ENCODE measurements at regions not wholly inside any gene's neighbourhood (a gene's known extent, or its start where the extent isn't known, plus 50 kb on each side); places are given as distances from the start of the nearest gene placed in this dataset.

DNA sequence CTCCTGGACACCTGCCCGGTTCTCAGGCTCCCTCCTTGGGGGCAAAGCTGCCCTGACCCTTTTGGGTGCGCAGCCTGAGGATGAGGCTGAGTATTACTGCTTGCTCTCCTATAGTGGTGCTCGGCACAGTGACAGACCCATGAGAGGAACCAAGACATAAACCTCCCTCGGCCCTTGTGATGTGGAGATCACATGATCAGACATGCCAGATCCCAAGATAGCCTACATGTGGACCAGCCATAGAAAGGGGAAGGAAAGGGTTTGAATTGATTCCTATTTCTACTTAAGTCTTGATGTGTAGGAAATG, 125.3 kb downstream of the VPREB1 start:
- Histone ChIP-seq H2AFZ (replicated peaks; ENCODE audit: low read length, poor library complexity) (no peak overlapping the region), H3K4me2 (ENCODE audit: low read depth, low read length) (no peak overlapping the region), H4K8ac (ENCODE audit: low read depth in 2 of 2, low read length in 2 of 2) (no peak overlapping the region), H2BK120ac (ENCODE audit: low read depth, low read length) (no peak overlapping the region), H3K18ac (ENCODE audit: low read depth, low read length) (no peak overlapping the region), H2BK15ac (ENCODE audit: low read depth, low read length) (no peak overlapping the region), H3K4me3 (ENCODE audit: insufficient read depth, low read depth, low read length) (no peak overlapping the region), H2AK9ac (replicated peaks; ENCODE audit: low read depth, low read length, poor library complexity) (no peak overlapping the region), H3K36me3 (ENCODE audit: control insufficient read depth, insufficient read depth, low read length) (no peaks in the 10 kb centered on the region), H4K20me1 (ENCODE audit: insufficient read depth, low read length) (no peaks in the 10 kb centered on the region), H2AK5ac (ENCODE audit: low read depth, low read length) (no peak overlapping the region), H2BK20ac (ENCODE audit: low read depth, low read length) (no peak overlapping the region), H3K9me3 (ENCODE audit: control insufficient read depth, insufficient read depth, low read length) (no peaks in the 10 kb centered on the region), H3K79me1 (ENCODE audit: low read depth in 1 of 2, low read length in 2 of 2) (no peaks in the 10 kb centered on the region), H3K14ac (replicated peaks; ENCODE audit: low read depth, low read length) (no peak overlapping the region), H3K9me1 (ENCODE audit: insufficient read depth, low read length) (no peaks in the 10 kb centered on the region), H3K23ac (ENCODE audit: low read depth, low read length) (no peak overlapping the region), H3K27ac (ENCODE audit: insufficient read depth, low read length) (no peak overlapping the region), H3K56ac (ENCODE audit: extremely low read depth, insufficient read depth, low read length) (no peak overlapping the region), H3K9ac (ENCODE audit: low read depth, low read length) (no peak overlapping the region), H4K5ac (ENCODE audit: low read depth, low read length) (no peak overlapping the region), H3K4ac (ENCODE audit: low read depth, low read length) (no peak overlapping the region), H3K4me1 (ENCODE audit: control insufficient read depth, insufficient read depth, low read length) (no peaks in the 10 kb centered on the region), H2BK5ac (ENCODE audit: low read depth, low read length, poor library complexity, severe bottlenecking) (no peak overlapping the region), H4K91ac (ENCODE audit: insufficient read depth, low read depth, low read length) (no peak overlapping the region), H3K27me3 (ENCODE audit: control insufficient read depth, insufficient read depth, low read length) (peaks cover 18% of the 10 kb centered on the region)
- ChIA-PET POLR2A (ENCODE audit: unreplicated experiment) (no interaction called here), CTCF (interaction anchor here (0.6 kb wide), 1 partner anchor 26 kb away, joined by 3 read pairs; no protein-coding TSS in a partner anchor)
- 33% methylated on average over 1 of the region's 4 CpGs; no CpG with 5 or more reads in 1 of the 2 experiments for WGBS, 2 experiments (ENCODE audit: extremely low coverage in 2 of 2, insufficient read length in 1 of 2)
- DNase-seq (no peak), ATAC-seq (ENCODE audit: low read depth) (no peak)
- no TSS peak for BruUV-seq (replicated peaks)
- dilution Hi-C loops (cut with HindIII; ENCODE audit: low sequenced_read_pairs, unreplicated experiment), result no loop called here
- no peak for TF ChIP-seq SMC3 (IDR thresholded peaks at IDR 0.05; ENCODE audit: low read depth, low read length)
- no peak for TF ChIP-seq CHD1 (IDR thresholded peaks at IDR 0.05; ENCODE audit: low read depth, low read length)
- no peak for TF ChIP-seq CEBPB (IDR thresholded peaks at IDR 0.05; ENCODE audit: low read depth, low read length)
- TF ChIP-seq BHLHE40 (IDR thresholded peaks at IDR 0.05; ENCODE audit: low read depth, low read length), result no peak
- TF ChIP-seq, protein P1, sequence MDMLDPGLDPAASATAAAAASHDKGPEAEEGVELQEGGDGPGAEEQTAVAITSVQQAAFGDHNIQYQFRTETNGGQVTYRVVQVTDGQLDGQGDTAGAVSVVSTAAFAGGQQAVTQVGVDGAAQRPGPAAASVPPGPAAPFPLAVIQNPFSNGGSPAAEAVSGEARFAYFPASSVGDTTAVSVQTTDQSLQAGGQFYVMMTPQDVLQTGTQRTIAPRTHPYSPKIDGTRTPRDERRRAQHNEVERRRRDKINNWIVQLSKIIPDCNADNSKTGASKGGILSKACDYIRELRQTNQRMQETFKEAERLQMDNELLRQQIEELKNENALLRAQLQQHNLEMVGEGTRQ (IDR thresholded peaks at IDR 0.05; ENCODE audit: low read depth, low read length), result no peak
- TF ChIP-seq MAZ (IDR thresholded peaks at IDR 0.05; ENCODE audit: borderline replicate concordance, low read depth, low read length), result no peak
- no peak for TF ChIP-seq RCOR1 (IDR thresholded peaks at IDR 0.05; ENCODE audit: insufficient replicate concordance, low read length)
- TF ChIP-seq MAFK (IDR thresholded peaks at IDR 0.05; ENCODE audit: low read depth, low read length), result no peak
- TF ChIP-seq POLR2A (IDR thresholded peaks at IDR 0.05; ENCODE audit: low read depth, low read length), result no peak
- TF ChIP-seq MXI1 (IDR thresholded peaks at IDR 0.05; ENCODE audit: borderline replicate concordance, low read depth, low read length), result no peak
- TF ChIP-seq, protein P2, sequence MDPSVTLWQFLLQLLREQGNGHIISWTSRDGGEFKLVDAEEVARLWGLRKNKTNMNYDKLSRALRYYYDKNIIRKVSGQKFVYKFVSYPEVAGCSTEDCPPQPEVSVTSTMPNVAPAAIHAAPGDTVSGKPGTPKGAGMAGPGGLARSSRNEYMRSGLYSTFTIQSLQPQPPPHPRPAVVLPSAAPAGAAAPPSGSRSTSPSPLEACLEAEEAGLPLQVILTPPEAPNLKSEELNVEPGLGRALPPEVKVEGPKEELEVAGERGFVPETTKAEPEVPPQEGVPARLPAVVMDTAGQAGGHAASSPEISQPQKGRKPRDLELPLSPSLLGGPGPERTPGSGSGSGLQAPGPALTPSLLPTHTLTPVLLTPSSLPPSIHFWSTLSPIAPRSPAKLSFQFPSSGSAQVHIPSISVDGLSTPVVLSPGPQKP (IDR thresholded peaks at IDR 0.05; ENCODE audit: borderline replicate concordance, low read depth, low read length), result no peak
- no peak for TF ChIP-seq RAD21 (IDR thresholded peaks at IDR 0.05; ENCODE audit: low read length)
- no peak for TF ChIP-seq FOS (IDR thresholded peaks at IDR 0.05; ENCODE audit: low read depth, low read length)
- intact Hi-C loops (cut with micrococcal nuclease), result no loop called here
- in situ Hi-C loops (cut with MboI; ENCODE audit: low sequenced_read_pairs), result no loop called here

All from IMR-90 (cell line).